Endothelial cell of umbilical vein (primary cell): ENCODE measurements at regions not wholly inside any gene's neighbourhood (a gene's known extent, or its start where the extent isn't known, plus 50 kb on each side); places are given as distances from the start of the nearest gene placed in this dataset.

Experiments
- BruUV-seq: library from RNA; stranded (reverse); fragments of 400-500 nt; replicated peaks from 2 replicates; lab custom pipeline; 2021; lab: Mats Ljungman, UMichigan
- CTCF ChIA-PET: fragments of 300-600, 350-600 bp; sonication (Branson Sonifier 250); formaldehyde crosslinking; loops from one replicate; lab custom pipeline; 2021; ENCODE audit warnings: antibody characterized with exemption, inconsistent platforms; lab: Charles Lee
- POLR2A ChIA-PET: fragments of 300-600, 350-600 bp; sonication (Branson Sonifier 250); formaldehyde crosslinking; loops from one replicate; lab custom pipeline; 2021; ENCODE audit warnings: antibody characterized with exemption, inconsistent platforms; lab: Charles Lee
- DNase-seq: peaks from one replicate; pipeline ENCODE4 v3.0.0-alpha.2; 2011; ENCODE audit warnings: low read depth, low spot score
- FAIRE-seq: peaks from 2 replicates; lab custom pipeline; 2011; peaks lifted over from hg19 to GRCh38; lab: Jason Lieb, UNC
- H2AFZ ChIP-seq: 2 replicates; pipeline ENCODE4 v1.6.0; 2012; ENCODE audit warnings: low read depth, low read length, control low read depth, inconsistent platforms
- H3K27ac ChIP-seq: 2 replicates; pipeline ENCODE4 v1.5.1; 2011; ENCODE audit warnings: low read depth, mild to moderate bottlenecking, control low read depth, low read length, moderate library complexity; ENCODE audit not compliant: insufficient read depth
- H3K27me3 ChIP-seq, 2 experiments: 2 replicates each; pipeline versions ENCODE4 v1.6.0 to v1.6.1; 2011; ENCODE audit warnings: low read length in 2 of 2, mixed read lengths in 1 of 2; ENCODE audit not compliant: control insufficient read depth in 2 of 2, insufficient read depth in 2 of 2
- H3K36me3 ChIP-seq, 2 experiments: 2 replicates in 1 of 2; 3 replicates in 1 of 2; pipeline ENCODE4 v1.5.1; 2011; ENCODE audit warnings: low read length in 2 of 2, mild to moderate bottlenecking in 1 of 2, moderate library complexity in 1 of 2; ENCODE audit not compliant: control insufficient read depth in 2 of 2, insufficient read depth in 2 of 2; ENCODE audit errors: extremely low read depth in 1 of 2
- H3K4me1 ChIP-seq: 3 replicates; pipeline ENCODE4 v1.5.1; 2011; ENCODE audit warnings: mild to moderate bottlenecking, low read length; ENCODE audit not compliant: control insufficient read depth, insufficient read depth; ENCODE audit errors: extremely low read depth
- H3K4me2 ChIP-seq: 2 replicates; pipeline ENCODE4 v1.6.1; 2011; ENCODE audit warnings: low read length, control low read depth, mixed read lengths; ENCODE audit not compliant: insufficient read depth
- H3K4me3 ChIP-seq, 3 experiments: fragments of 200-600 bp in 1 of 3; sonication (generic), shearing (Covaris generic) in 1 of 3; replicated peaks in 1 of 3; 2 replicates each; pipeline ENCODE4 v1.5.1; 2011 to 2016; ENCODE audit warnings: control low read depth in 3 of 3, low read length in 3 of 3, mild to moderate bottlenecking in 2 of 3, inconsistent platforms in 1 of 3, low read depth in 1 of 3, moderate library complexity in 1 of 3; ENCODE audit not compliant: insufficient read depth in 1 of 3
- H3K79me2 ChIP-seq: 2 replicates; pipeline ENCODE4 v1.6.0; 2012; ENCODE audit warnings: low read length, inconsistent platforms; ENCODE audit not compliant: control insufficient read depth, insufficient read depth
- H3K9ac ChIP-seq: replicated peaks from 2 replicates; pipeline ENCODE3; 2011; ENCODE audit warnings: low read length, control low read depth; ENCODE audit not compliant: insufficient read depth; ENCODE audit errors: extremely low read depth
- H3K9me1 ChIP-seq: replicated peaks from 3 replicates; pipeline ENCODE4 v1.6.0; 2011; ENCODE audit warnings: mild to moderate bottlenecking, low read length; ENCODE audit not compliant: control insufficient read depth, insufficient read depth; ENCODE audit errors: extremely low read depth
- H3K9me3 ChIP-seq: replicated peaks from 2 replicates; pipeline ENCODE4 v1.5.1; 2012; ENCODE audit warnings: low read length, inconsistent platforms; ENCODE audit not compliant: control insufficient read depth, insufficient read depth
- H4K20me1 ChIP-seq: replicated peaks from 2 replicates; pipeline ENCODE3; 2011; ENCODE audit warnings: mild to moderate bottlenecking, low read length; ENCODE audit not compliant: control insufficient read depth, insufficient read depth; ENCODE audit errors: extremely low read depth
- EZH2 ChIP-seq: IDR thresholded peaks from 2 replicates; pipeline ENCODE4 v1.6.1; 2012; ENCODE audit warnings: borderline replicate concordance, low read depth, mild to moderate bottlenecking, moderate library complexity, low read length, inconsistent platforms; ENCODE audit not compliant: severe bottlenecking
- FOS ChIP-seq: IDR thresholded peaks from 2 replicates; pipeline ENCODE4 v1.6.1; 2011; ENCODE audit warnings: mild to moderate bottlenecking, low read length, moderate library complexity, borderline replicate concordance; ENCODE audit not compliant: insufficient read depth
- GATA2 ChIP-seq: IDR thresholded peaks from 2 replicates; pipeline ENCODE4 v1.7.0; 2011; ENCODE audit warnings: low read depth, mild to moderate bottlenecking, moderate library complexity, mixed read lengths, low read length; ENCODE audit not compliant: insufficient read length, insufficient read depth
- JUN ChIP-seq: IDR thresholded peaks from 2 replicates; pipeline ENCODE4 v1.6.1; 2011; ENCODE audit warnings: borderline replicate concordance, low read depth; ENCODE audit not compliant: insufficient read length, insufficient read depth
- MAX ChIP-seq: IDR thresholded peaks from 2 replicates; pipeline ENCODE4 v1.6.1; 2011; ENCODE audit not compliant: insufficient read depth, insufficient read length
- MYC ChIP-seq: IDR thresholded peaks from one replicate; pipeline ENCODE4 v1.6.1; 2011; ENCODE audit warnings: mild to moderate bottlenecking, low read depth, low read length
- POLR2A ChIP-seq: IDR thresholded peaks from 2 replicates; pipeline ENCODE4 v1.6.1; 2012; ENCODE audit warnings: low read depth, mild to moderate bottlenecking, control low read depth, low read length
- POLR2AphosphoS5 ChIP-seq: IDR thresholded peaks from 2 replicates; pipeline ENCODE4 v1.6.1; 2012; ENCODE audit warnings: low read depth, mild to moderate bottlenecking, control low read depth, low read length, moderate library complexity; ENCODE audit not compliant: insufficient read depth
- dilution Hi-C: fragments of 300-500 bp; cut with MboI; formaldehyde crosslinking; loops from one replicate; pipeline ENCODE4 v1.15.0; 2019; ENCODE audit warnings: low sequenced_read_pairs; ENCODE audit not compliant: extremely low pct_ligation_motif_present
- intact Hi-C: fragments of 100-400 bp; cut with micrococcal nuclease; formaldehyde crosslinking; loops from one replicate; pipeline ENCODE4 v1.10.0; 2022
- TF ChIP-seq, protein P1 (sequence below), 2 donors: IDR thresholded peaks; 1 replicate in 1 of 2; 2 replicates in 1 of 2; pipeline ENCODE4 v1.5.1; 2011; ENCODE audit warnings: low read length in 2 of 2, mild to moderate bottlenecking in 2 of 2, moderate library complexity in 2 of 2, control low read depth in 1 of 2, inconsistent platforms in 1 of 2, low read depth in 1 of 2; ENCODE audit not compliant: insufficient read depth in 1 of 2; ENCODE audit errors: extremely low read depth in 1 of 2

- TF ChIP-seq GATA2 (no peak), MYC (no peak), MAX (no peak), POLR2A (no peak), FOS (no peak), POLR2AphosphoS5 (no peak), EZH2 (no peak), JUN (no peak)
- TF ChIP-seq, protein P1, sequence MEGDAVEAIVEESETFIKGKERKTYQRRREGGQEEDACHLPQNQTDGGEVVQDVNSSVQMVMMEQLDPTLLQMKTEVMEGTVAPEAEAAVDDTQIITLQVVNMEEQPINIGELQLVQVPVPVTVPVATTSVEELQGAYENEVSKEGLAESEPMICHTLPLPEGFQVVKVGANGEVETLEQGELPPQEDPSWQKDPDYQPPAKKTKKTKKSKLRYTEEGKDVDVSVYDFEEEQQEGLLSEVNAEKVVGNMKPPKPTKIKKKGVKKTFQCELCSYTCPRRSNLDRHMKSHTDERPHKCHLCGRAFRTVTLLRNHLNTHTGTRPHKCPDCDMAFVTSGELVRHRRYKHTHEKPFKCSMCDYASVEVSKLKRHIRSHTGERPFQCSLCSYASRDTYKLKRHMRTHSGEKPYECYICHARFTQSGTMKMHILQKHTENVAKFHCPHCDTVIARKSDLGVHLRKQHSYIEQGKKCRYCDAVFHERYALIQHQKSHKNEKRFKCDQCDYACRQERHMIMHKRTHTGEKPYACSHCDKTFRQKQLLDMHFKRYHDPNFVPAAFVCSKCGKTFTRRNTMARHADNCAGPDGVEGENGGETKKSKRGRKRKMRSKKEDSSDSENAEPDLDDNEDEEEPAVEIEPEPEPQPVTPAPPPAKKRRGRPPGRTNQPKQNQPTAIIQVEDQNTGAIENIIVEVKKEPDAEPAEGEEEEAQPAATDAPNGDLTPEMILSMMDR (IDR thresholded peaks at IDR 0.05; ENCODE audit: extremely low read depth in 1 of 2, insufficient read depth in 1 of 2, low read depth in 1 of 2, low read length in 2 of 2) = no peak
- Histone ChIP-seq H3K36me3 (no peaks in the 10 kb centered on the region), H3K4me2 (no peak overlapping the region), H3K4me3 (no peak overlapping the region), H3K9ac (no peak overlapping the region), H3K27ac (no peak overlapping the region), H3K4me1 (no peaks in the 10 kb centered on the region), H4K20me1 (no peaks in the 10 kb centered on the region), H3K9me3 (no peaks in the 10 kb centered on the region), H2AFZ (no peak overlapping the region), H3K79me2 (no peaks in the 10 kb centered on the region), H3K27me3 (no peaks in the 10 kb centered on the region), H3K9me1 (no peaks in the 10 kb centered on the region)
- BruUV-seq = no TSS peak
- ChIA-PET CTCF (interaction anchor here (0.6 kb wide), 1 partner anchor 11 kb away, joined by 3 read pairs; no protein-coding TSS in a partner anchor), POLR2A (no interaction called here)
- DNase-seq (no peak), FAIRE-seq (no peak)
- dilution Hi-C loops (no loop called here), intact Hi-C loops (no loop called here)
Observed at GRCh38 chr1:228876187-228876586, 140.9 kb downstream of the RHOU start.
